Nephron (organoid): ENCODE measurements at regions not wholly inside any gene's neighbourhood (a gene's known extent, or its start where the extent isn't known, plus 50 kb on each side); places are given as distances from the start of the nearest gene placed in this dataset.

Experiments used
- H3K27ac Mint-ChIP-seq, 3 experiments: 2 replicates each; pipeline ENCODE4 v1.8.0; 2020; ENCODE audit warnings: mixed read lengths in 3 of 3, mild to moderate bottlenecking in 2 of 3, moderate library complexity in 1 of 3
- H3K27me3 Mint-ChIP-seq: 2 replicates; pipeline ENCODE4 v1.8.0; 2021; ENCODE audit warnings: low read depth, mild to moderate bottlenecking, moderate library complexity, mixed read lengths
- H3K36me3 Mint-ChIP-seq: 2 replicates; pipeline ENCODE4 v1.8.0; 2020; ENCODE audit warnings: low read depth, mixed read lengths
- H3K4me1 Mint-ChIP-seq: 2 replicates; pipeline ENCODE4 v1.8.0; 2020; ENCODE audit warnings: mixed read lengths
- H3K4me3 Mint-ChIP-seq, 3 experiments: 2 replicates each; pipeline ENCODE4 v1.8.0; 2020; ENCODE audit warnings: mild to moderate bottlenecking in 3 of 3, mixed read lengths in 3 of 3, moderate library complexity in 2 of 3
- H3K9me3 Mint-ChIP-seq: 2 replicates; pipeline ENCODE4 v1.8.0; 2020; ENCODE audit warnings: mixed read lengths
- CTCF ChIP-seq, 3 experiments: fragments of 200-600 bp; sonication (generic); IDR thresholded peaks; one replicate each; pipeline ENCODE4 v1.5.0; 2021; ENCODE audit warnings: antibody characterized with exemption in 3 of 3; ENCODE audit not compliant: unreplicated experiment in 3 of 3

DNA sequence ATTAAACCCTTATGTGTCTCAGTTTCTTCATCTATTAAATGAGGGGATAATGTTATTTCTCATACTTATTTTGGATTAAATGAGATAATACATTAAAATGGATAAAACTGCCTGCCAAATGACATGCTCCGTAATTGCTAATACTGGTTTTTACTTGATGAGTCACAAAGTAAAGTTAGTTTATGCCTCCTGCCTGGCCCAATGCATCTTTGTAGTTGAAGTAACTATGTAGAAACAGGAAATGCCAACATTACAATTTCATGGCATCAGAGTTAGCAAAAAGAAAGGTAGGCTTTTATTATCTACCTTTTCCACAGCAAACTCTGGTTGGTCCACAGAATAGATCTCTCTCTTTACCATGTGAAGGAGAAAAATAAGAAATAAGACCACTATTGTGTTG, 214.5 kb downstream of the TBX15 start:
- no peak for TF ChIP-seq CTCF (IDR thresholded peaks at IDR 0.05; ENCODE audit: unreplicated experiment in 3 of 3)
- Mint-ChIP-seq H3K27ac (no peak overlapping the region), H3K4me3 (no peak overlapping the region), H3K4me1 (peaks cover 4% of the 10 kb centered on the region), H3K27me3 (no peaks in the 10 kb centered on the region), H3K9me3 (peaks cover 14% of the 10 kb centered on the region), H3K36me3 (no peaks in the 10 kb centered on the region)

GRCh38 chr1:118767971-118768370, 220.2 kb downstream of the TBX15 start:
- TF ChIP-seq CTCF (IDR thresholded peaks at IDR 0.05; ENCODE audit: unreplicated experiment in 3 of 3): no peak
- no peaks in the 10 kb centered on the region for H3K27me3 Mint-ChIP-seq
- H3K4me3 Mint-ChIP-seq: no peak overlapping the region
- no peak overlapping the region for H3K27ac Mint-ChIP-seq
- H3K36me3 Mint-ChIP-seq: peaks cover 3% of the 10 kb centered on the region
- peaks cover 4% of the 10 kb centered on the region for H3K4me1 Mint-ChIP-seq
- H3K9me3 Mint-ChIP-seq: peaks cover 11% of the 10 kb centered on the region

GRCh38 chr1:118753976-118754375, 234.2 kb downstream of the TBX15 start:
- no peaks in the 10 kb centered on the region for H3K27me3 Mint-ChIP-seq
- TF ChIP-seq CTCF (IDR thresholded peaks at IDR 0.05; ENCODE audit: unreplicated experiment in 3 of 3): no peak
- H3K4me3 Mint-ChIP-seq: no peak overlapping the region
- H3K27ac Mint-ChIP-seq: no peak overlapping the region
- H3K36me3 Mint-ChIP-seq: no peaks in the 10 kb centered on the region
- no peaks in the 10 kb centered on the region for H3K4me1 Mint-ChIP-seq
- no peaks in the 10 kb centered on the region for H3K9me3 Mint-ChIP-seq

GRCh38 chr1:118751166-118751565, 237.0 kb downstream of the TBX15 start:
- H3K36me3 Mint-ChIP-seq: no peaks in the 10 kb centered on the region
- H3K9me3 Mint-ChIP-seq: peaks cover 4% of the 10 kb centered on the region
- no peaks in the 10 kb centered on the region for H3K4me1 Mint-ChIP-seq
- H3K4me3 Mint-ChIP-seq: no peak overlapping the region
- H3K27ac Mint-ChIP-seq: no peak overlapping the region
- TF ChIP-seq CTCF (IDR thresholded peaks at IDR 0.05; ENCODE audit: unreplicated experiment in 3 of 3): no peak
- no peaks in the 10 kb centered on the region for H3K27me3 Mint-ChIP-seq

DNA sequence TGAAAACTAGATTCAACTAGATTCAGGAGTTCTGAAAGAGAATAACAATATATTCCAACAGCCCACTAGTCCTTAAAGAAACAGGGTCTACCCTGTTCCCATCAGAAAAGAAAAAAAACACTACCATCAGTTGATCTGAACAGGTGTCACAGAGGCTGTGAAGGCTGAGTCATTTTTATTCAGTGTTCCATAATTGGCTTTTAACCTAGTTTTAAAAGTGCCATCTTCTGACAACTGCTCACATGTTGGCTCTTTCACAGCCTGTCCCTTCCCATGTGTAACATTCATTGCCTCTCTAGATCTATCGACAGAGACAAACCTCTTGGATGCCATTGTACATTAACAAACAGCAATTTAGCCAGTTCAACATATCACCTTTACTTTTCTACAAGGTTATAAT, 243.7 kb downstream of the TBX15 start:
- peaks cover 23% of the 10 kb centered on the region for H3K4me1 Mint-ChIP-seq
- peaks cover 6% of the 10 kb centered on the region for H3K9me3 Mint-ChIP-seq
- H3K27ac Mint-ChIP-seq: no peak overlapping the region
- no peaks in the 10 kb centered on the region for H3K27me3 Mint-ChIP-seq
- TF ChIP-seq CTCF (IDR thresholded peaks at IDR 0.05; ENCODE audit: unreplicated experiment in 3 of 3): no peak
- no peaks in the 10 kb centered on the region for H3K36me3 Mint-ChIP-seq
- H3K4me3 Mint-ChIP-seq: no peak overlapping the region

GRCh38 chr1:118739501-118739900, 248.6 kb downstream of the TBX15 start:
- Mint-ChIP-seq H3K9me3 (peaks cover 6% of the 10 kb centered on the region), H3K36me3 (no peaks in the 10 kb centered on the region), H3K4me1 (peaks cover 43% of the 10 kb centered on the region)

More at GRCh38 chr1:118739501-118739900, 248.6 kb downstream of the TBX15 start:
- TF ChIP-seq CTCF (IDR thresholded peaks at IDR 0.05; ENCODE audit: unreplicated experiment in 3 of 3): no peak
- no peak overlapping the region for H3K4me3 Mint-ChIP-seq
- no peaks in the 10 kb centered on the region for H3K27me3 Mint-ChIP-seq
- H3K27ac Mint-ChIP-seq: peak overlapping the region in 2 of 3 experiments; percentile 44 to 69
